ENCODE measurements at regions not wholly inside any gene's neighbourhood (a gene's known extent, or its start where the extent isn't known, plus 50 kb on each side); places are given as distances from the start of the nearest gene placed in this dataset.
"Not testable (repeated sequence)": the region's sequence is repeated elsewhere in the genome, so short reads cannot be mapped to it uniquely, and the experiment has no call there.

DNA sequence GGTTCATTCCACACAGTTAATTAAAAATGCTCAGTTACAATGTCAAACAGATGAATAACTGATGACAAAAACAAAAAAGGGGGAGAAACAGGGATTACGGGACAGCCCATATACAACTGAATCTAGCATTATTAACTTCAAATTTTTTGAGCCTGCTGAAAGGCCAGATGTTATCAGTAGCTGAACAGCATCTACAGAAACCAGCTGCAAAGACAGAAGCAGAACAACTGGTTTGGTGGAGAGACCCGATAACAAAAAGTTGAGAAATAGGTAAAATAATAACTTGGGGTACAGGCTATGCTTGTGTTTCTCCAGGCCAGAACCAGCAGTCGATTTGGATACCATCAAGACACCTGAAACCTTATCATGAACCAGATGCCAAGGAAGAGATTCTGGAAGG, 109.8 kb downstream of the SEPTIN7 start:
- not testable (repeated sequence) for DNase-seq

- not testable (repeated sequence) for DNase-seq
Observed at GRCh38 chr7:35913350-35913749, 112.5 kb downstream of the SEPTIN7 start.

- DNase-seq = not testable (repeated sequence)
Observed at GRCh38 chr7:35914214-35914613, 113.4 kb downstream of the SEPTIN7 start.

GRCh38 chr7:35915247-35915955, 114.5 kb downstream of the SEPTIN7 start:
- DNase-seq = not testable (repeated sequence)

DNA sequence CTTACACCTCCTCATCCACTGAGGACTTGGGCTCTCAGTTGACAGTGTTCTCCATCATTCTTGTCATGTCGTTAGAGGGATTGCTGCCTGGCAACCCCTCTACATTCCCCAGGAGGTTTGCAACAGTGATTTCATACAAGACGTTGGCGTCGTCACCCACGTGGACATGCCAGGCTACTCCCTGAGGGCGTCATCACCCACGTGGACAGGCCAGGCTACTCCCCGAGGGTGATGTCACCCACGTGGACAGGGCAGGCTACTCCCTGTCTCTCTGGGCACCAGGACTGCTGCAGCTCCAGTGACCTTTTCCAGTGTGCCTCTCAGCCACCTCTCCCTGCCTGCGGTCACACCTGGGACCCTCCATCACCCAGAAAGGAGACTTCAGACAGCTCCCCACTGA, 117.4 kb downstream of the SEPTIN7 start:
- not testable (repeated sequence) for DNase-seq

DNA sequence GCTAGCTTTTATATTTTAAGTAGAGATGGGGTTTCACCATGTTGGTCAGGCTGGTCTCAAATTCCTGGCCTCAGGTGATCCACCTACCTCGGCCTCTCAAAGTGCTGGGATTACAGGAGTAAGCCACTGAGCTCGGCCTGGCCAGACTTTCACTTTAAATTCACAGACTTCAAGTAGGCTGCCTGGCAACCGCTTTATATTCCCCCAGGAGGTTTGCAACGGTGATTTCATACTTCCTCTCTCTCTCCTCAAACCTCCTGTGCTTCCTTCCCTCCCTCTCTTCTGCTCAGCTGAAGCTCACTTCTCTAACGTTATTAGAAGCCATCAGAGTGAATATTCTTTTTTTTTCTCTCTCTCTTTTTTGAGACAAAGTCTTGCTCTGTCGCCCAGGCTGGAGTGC, 118.8 kb downstream of the SEPTIN7 start:
- DNase-seq = not testable (repeated sequence)

GRCh38 chr7:35921338-35921737, 120.5 kb downstream of the SEPTIN7 start:
- DNase-seq = not testable (repeated sequence)

GRCh38 chr7:35924668-35925067, 123.8 kb downstream of the SEPTIN7 start:
- not testable (repeated sequence) for DNase-seq

- DNase-seq = not testable (repeated sequence)
Observed at GRCh38 chr7:35926966-35927365, 126.1 kb downstream of the SEPTIN7 start.

DNA sequence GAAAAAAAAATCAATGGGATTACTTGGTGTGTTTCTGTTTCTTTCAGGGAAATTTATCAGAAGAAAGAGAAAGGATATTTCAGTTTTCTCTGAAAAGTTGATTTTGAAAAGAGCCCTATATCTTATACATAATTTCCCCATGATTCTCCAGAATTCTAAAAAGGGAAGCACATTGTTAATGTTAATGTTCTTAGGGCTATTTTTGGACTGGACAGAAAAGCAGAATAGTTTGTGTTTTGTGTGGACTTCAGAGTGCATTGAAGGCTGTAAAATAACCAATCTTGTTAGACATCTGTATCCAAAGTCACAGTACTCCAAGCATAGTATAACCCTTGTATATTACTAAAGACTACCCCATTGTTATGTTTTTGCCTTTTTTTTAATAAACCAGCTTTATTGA, 130.3 kb downstream of the SEPTIN7 start:
- not testable (repeated sequence) for DNase-seq

GRCh38 chr7:35931551-35931950, 130.7 kb downstream of the SEPTIN7 start:
- DNase-seq = not testable (repeated sequence)

- not testable (repeated sequence) for DNase-seq
Observed at GRCh38 chr7:35940695-35941094, 139.8 kb downstream of the SEPTIN7 start.

DNA sequence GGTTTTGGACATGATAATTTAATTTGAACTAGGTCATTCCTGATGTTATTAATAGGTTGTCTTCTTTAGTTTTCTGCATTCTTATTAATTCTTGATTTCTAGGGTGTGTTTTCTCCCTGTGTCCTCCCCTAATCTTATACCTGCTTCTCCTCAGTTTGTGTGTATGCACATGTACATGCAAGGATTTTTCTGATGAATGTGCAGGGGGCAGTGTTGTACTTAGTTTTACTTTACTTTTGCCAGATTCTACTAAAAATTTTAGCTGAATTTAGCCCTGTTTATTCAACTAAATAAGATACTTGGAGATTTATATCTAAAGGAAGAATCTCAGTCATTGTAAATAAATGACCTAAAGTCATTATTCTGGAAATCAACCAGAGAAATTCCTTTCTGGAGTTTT, 144.8 kb downstream of the SEPTIN7 start:
- DNase-seq = not testable (repeated sequence)

GRCh38 chr7:35955735-35956134, 154.9 kb downstream of the SEPTIN7 start:
- not testable (repeated sequence) for DNase-seq

GRCh38 chr7:35956988-35957387, 156.1 kb downstream of the SEPTIN7 start:
- DNase-seq = not testable (repeated sequence)

GRCh38 chr7:35961260-35961659, 160.4 kb downstream of the SEPTIN7 start:
- DNase-seq = not testable (repeated sequence)

GRCh38 chr7:35962607-35963006, 161.8 kb downstream of the SEPTIN7 start:
- not testable (repeated sequence) for DNase-seq

DNA sequence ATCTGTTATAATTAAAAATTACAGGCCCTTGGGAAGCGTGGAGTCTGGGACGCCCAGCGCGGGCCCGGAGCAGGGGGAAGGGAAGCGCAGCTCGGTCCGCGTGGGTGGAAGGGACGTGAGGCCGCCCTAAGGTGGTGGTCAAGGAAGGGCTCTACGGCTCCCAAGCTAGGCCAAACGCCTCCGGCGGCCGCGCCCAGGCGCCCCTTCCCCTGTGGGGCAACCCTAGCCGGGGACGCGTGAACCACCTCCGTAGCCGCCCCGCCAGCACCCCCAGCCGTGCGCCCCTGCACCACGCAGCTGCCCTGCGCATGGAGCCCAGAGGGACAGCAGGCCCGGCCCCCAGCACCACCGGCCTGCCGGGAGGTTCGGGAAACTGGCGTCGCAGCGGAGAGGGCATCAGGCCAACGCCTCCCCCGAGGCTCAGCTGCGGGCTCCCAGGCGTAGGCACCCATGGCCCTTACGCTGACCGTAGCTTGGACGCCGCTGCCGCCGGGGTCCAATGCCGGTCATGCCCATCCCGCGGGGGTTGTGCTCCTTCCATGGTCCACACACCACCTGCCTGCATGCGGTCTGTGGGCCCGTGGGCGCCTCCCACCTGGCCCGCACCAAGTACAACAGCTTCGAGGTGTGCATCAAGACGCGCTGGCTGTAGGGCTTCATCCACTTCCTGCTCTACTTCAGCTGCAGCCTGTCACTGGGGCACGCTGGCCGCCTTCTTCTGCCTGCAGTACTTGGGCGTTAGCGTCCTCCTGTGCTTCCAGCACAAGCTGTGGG, 166.7 kb downstream of the SEPTIN7 start:
- DNase-seq = no peak

- DNase-seq = no peak
Observed at GRCh38 chr7:35968140-35968940, 167.5 kb downstream of the SEPTIN7 start.

- no peak for DNase-seq
Observed at GRCh38 chr7:35969066-35969465, 168.2 kb downstream of the SEPTIN7 start.

GRCh38 chr7:35970458-35970857, 169.6 kb downstream of the SEPTIN7 start:
- no peak for DNase-seq

- no peak for DNase-seq
Observed at GRCh38 chr7:35971133-35971891, 170.5 kb downstream of the SEPTIN7 start.
